Activated CD4-positive, alpha-beta T cell treated with anti-CD3 and anti-CD28 coated beads for 4 hours (primary cell): ENCODE measurements at regions not wholly inside any gene's neighbourhood (a gene's known extent, or its start where the extent isn't known, plus 50 kb on each side); places are given as distances from the start of the nearest gene placed in this dataset.
"Not testable (repeated sequence)": the region's sequence is repeated elsewhere in the genome, so short reads cannot be mapped to it uniquely, and the experiment has no call there.

Source experiments
- DNase-seq, 2 donors: peaks; one replicate each; pipeline ENCODE4 v3.0.0-alpha.2; 2020

DNA sequence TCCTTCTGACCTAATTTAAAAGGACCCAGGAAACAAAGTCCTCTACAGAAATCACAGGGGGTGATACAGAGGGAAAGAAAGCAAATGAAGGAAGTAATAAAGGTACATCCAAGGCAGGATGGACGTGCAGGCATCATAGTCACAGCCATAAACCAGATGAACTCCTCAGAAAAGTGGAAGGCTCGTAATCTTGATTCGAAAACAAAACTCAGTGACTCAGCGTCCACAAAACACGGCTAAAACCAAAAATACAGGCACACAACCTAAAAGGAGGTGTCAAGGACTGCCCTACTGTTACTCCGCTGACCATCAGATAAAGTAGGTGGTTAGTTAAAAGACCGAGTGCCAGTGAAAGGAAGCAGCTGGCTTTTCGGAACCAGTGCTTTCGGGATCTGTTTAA lies 81.5 kb downstream of the TRIM69 start:
- DNase-seq = not testable (repeated sequence)

DNA sequence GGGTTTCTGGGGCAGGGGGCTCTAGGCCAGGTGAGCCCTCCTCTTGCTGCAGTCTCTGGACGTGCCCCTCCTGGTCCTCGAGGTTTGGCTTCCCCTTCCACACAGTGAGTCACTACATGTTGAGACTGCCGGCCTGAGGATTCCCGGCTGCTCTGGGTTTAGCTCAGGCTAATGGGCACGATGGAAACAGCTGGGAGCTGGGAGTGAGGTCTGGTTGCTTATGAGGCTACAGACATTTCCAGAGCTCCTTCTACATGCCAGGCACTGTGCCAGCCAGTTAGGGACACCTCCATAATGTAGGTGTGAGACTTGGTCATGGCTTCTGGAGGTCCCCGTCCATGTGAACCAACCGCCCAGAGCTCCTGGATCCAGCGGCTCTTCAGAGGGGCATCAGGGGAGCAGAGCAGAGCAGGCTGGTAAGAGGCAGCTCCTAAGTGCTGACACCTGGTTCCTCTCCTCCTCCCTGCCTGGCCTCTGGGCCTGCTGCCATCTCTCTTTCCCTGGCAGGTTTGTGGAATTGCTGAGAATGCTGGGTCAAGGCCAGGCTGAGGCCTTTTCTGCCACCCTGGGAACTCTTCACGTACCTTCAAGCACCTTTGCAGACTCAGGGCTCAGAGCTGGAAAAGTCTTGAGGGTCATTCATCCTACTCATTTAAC lies 83.1 kb downstream of the TRIM69 start:
- not testable (repeated sequence) for DNase-seq

DNA sequence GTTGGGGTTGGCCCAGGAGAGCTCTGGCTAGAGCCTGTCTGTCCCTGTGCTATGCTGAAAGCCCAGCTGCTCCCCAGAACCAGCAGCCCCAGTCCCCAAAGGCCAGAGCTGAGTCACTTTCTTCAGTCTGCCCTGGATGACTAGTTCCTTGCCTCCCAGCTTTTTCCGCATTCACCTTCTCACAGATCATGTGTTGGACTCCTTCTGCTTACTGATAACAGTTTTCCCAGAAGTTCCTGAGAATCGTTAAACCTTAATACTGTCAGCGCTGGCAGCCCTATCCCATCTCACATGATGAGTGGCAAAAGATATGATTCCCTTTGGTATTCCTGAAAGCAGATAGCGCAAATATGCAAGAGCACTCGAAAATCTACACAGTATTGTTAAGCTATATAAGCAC lies 84.2 kb downstream of the TRIM69 start:
- not testable (repeated sequence) for DNase-seq

- not testable (repeated sequence) for DNase-seq
Observed at GRCh38 chr15:44820967-44821366, 84.6 kb downstream of the TRIM69 start.

- not testable (repeated sequence) for DNase-seq
Observed at GRCh38 chr15:44824277-44825145, 88.2 kb downstream of the TRIM69 start.

- DNase-seq = not testable (repeated sequence)
Observed at GRCh38 chr15:44826583-44826982, 90.3 kb downstream of the TRIM69 start.

GRCh38 chr15:44828229-44828914 lies 92.0 kb downstream of the TRIM69 start:
- not testable (repeated sequence) for DNase-seq

DNA sequence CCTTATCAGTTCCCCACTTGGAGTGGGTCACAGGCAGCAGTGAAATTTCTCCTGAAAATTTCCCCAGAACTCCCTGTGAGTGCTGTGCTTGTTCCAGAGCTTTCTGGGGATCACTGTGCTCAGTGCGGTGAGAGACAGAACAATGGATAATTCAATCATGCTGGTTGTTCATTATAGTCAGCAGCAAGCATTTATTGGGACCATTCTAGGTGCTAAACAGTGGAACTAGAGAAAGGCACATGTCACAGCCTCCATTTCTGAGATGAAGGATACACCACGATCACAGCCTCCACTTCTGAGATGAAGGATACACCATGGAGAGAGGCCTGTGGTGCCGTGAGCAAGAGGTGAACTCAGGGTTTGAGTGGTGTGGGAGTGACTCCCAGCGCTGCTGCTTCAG lies 92.8 kb downstream of the TRIM69 start:
- DNase-seq = not testable (repeated sequence)

DNA sequence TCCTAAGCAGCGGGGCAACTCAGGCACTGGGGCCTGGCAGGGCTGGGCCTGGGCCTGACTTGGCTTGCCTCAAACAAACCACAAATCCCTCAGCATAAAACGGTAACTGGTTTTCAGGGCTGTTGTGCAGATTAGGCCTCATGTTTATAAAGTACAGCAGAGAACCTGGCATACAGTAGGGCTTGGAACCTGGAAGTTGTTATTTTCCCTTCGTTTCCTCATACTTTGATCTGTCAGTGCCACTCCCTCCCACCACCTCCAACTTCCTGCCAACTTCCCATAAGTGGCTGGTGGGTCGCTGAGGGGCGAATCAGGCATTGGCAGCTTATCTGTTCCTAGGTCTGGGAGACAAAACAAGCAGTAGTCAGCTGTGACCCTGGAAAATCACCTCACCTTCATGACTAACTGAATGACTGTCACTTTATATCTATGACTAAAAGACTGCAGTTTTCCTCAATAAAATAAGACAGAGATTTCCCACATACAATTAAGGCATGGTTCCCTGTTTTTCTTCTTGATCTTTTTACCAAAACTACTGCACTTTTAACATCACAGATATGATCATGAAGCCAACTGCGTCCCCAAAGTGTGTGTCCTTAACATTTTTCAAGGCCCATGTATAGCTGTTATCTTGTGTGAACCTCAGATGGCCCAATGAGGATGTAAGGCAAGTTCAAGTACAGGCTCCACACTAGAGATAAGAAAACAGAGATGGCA lies 94.5 kb downstream of the TRIM69 start:
- not testable (repeated sequence) for DNase-seq

DNA sequence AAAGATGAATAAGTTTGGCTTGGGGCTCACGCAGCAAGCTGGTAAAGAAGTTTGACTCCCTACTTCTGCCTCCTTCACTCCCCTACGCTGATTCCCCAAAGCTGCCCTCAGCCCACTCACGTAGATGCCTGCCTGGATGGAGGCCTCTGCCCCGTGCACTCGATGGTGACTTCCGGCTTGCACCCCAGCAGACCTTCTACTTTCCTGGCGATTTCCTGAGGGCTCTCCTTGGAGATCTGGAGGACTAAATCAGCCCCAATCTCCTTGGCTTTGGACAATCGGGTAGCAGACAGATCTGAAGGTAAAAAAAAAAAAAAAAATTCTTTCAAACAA lies 95.0 kb downstream of the TRIM69 start:
- DNase-seq = not testable (repeated sequence)

DNA sequence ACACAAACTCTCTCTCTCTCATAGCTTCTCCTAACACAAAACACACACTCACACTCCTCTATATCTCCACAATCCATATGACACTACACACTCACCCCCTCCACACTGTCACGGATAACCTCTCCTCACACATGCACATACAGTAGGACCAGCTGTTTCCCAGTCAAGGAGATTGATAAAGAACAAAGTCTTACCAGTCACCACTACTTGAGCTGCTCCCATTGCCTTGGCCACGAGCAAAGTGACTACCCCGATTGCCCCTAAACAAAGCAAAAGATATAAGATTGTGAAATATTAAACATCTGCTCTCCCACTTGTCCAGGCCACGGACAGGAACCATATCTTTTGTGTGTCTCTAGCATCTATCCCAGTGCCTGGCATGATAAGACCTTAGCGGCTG lies 95.8 kb downstream of the TRIM69 start:
- not testable (repeated sequence) for DNase-seq

- not testable (repeated sequence) for DNase-seq
Observed at GRCh38 chr15:44833081-44833480, 96.8 kb downstream of the TRIM69 start.

GRCh38 chr15:44833761-44834160 lies 97.4 kb downstream of the TRIM69 start:
- not testable (repeated sequence) for DNase-seq

DNA sequence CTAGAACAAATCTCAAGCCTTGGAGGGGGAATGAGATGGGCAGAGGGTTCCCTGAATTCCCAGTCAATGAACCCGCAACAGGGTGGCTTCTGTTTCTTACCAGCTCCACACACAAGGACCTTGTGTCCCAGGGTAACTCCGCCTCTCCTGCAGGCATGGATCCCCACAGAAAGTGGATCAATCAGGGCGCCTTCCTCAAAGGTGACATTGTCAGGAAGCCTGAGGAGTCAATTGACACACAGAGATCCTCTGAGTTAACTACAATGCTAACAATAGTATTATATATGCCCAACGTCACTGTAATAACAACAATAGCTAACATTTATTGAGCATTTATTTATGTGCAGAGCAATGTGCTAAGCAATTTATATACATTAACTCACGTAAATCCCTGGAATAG lies 98.8 kb downstream of the TRIM69 start:
- DNase-seq = not testable (repeated sequence)

GRCh38 chr15:44836094-44836493 lies 99.8 kb downstream of the TRIM69 start:
- DNase-seq = no peak

- DNase-seq = not testable (repeated sequence)
Observed at GRCh38 chr15:44838929-44839328, 102.6 kb downstream of the TRIM69 start.

DNA sequence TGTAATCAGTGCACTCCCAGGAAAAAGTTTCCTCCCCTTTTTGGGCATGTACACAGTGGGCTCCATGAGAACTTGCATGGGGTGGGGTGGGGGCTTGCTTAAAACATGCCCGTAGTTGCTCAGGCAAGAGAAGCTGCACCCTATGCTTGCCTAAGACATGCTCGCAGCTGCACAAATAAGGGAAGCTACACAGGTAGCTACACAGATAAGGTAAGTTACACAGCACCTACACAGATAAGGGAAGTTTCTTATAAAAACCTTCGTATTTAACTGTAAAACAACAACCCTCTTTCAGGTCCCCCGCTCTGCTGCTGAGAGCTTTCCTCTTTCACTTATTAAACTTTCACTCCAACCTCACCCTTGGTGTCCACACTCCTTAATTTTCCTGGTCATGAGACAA lies 105.4 kb downstream of the TRIM69 start:
- not testable (repeated sequence) for DNase-seq

GRCh38 chr15:44842883-44843282 lies 106.6 kb downstream of the TRIM69 start:
- not testable (repeated sequence) for DNase-seq

GRCh38 chr15:44844936-44845335 lies 108.6 kb downstream of the TRIM69 start:
- not testable (repeated sequence) for DNase-seq

- DNase-seq = not testable (repeated sequence)
Observed at GRCh38 chr15:44846156-44846555, 109.8 kb downstream of the TRIM69 start.

DNA sequence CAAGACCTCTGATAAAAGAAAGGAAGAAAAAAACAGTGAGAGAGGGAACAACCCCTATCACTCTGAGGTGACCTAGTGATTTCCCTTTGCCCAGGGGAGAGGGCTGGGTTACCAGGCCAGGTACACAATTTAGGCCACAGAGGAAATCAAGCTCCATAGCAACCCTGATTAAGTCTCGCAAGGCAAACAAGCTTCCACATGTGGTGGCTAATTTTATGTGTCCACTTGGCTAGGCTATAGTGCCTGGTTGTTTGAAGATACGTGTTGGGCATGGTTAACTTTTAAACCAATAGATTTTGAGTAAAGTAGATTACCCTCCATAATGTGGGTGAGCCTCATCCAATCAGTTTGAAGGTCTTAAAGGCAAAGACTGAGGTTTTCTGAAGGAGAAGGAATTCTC lies 108.9 kb upstream of the TERB2 start:
- DNase-seq = not testable (repeated sequence)

GRCh38 chr15:44848859-44849258 lies 107.6 kb upstream of the TERB2 start:
- not testable (repeated sequence) for DNase-seq
